GM21825 (cell line): ENCODE measurements at regions not wholly inside any gene's neighbourhood (a gene's known extent, or its start where the extent isn't known, plus 50 kb on each side); places are given as distances from the start of the nearest gene placed in this dataset.

ENCODE experiments used
- ATAC-seq: cut with Tn5 transposase; IDR thresholded peaks from one replicate; pipeline ENCODE4 v1.9.1; 2021; ENCODE audit warnings: mild to moderate bottlenecking, moderate library complexity; ENCODE audit not compliant: unreplicated experiment

DNA sequence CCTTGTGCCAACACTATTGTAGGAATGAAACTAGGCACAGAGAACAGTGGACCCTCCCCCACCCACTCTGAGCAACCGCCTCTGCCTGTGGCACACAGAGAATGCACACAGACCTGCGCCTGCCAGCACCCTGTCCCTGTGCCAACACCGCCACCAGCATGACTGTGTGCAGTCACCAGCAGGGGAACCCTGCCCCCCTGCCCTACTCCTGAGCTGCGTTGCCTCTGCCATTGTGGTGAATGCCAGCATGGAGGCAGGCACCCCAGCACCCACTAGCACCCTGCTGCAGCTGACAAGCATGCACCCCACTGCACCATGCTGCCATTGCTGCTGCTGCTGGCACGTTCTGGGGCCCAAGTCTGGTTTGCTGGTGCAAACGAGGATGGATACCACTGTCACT, 94.4 kb upstream of the PRLR start:
- no peak for ATAC-seq

DNA sequence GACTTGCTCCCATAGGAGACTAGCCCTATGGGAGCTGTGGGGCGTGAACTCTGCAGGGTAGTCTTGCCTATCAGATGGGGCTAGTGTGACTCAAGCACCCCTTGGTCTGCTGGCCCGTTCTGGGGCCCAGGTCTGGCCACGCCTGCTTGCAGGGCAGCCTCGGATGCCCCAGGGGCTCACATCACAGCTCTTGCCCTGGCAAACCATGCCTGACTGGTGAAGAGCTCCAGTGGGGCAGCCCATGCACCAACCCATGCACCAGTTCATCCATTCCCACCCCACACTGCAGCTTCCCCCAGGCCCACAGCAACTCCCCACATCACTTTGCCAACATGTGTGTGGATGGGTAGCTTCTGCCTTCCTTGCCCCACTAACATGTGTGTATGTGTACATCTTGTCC, 93.9 kb upstream of the PRLR start:
- no peak for ATAC-seq

DNA sequence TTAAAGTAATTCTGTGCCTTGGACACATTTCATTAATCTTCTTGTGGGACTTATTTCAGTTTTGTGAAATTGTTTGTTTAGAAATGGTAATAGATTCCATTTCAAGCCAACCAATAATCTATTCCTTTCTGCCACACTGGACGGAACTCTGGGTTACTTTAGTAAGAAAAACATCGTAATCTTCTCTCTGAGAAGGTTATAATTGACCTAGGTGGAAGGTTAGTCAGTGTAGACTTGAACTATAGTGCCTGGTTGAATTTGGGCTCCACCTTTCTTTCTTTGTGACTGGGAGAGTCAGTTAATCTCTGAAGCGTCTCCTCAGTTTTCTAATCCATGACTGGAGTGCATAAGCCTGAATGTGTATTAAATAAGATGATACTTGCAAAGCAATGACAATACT, 89.7 kb upstream of the PRLR start:
- ATAC-seq = peak; percentile 22

DNA sequence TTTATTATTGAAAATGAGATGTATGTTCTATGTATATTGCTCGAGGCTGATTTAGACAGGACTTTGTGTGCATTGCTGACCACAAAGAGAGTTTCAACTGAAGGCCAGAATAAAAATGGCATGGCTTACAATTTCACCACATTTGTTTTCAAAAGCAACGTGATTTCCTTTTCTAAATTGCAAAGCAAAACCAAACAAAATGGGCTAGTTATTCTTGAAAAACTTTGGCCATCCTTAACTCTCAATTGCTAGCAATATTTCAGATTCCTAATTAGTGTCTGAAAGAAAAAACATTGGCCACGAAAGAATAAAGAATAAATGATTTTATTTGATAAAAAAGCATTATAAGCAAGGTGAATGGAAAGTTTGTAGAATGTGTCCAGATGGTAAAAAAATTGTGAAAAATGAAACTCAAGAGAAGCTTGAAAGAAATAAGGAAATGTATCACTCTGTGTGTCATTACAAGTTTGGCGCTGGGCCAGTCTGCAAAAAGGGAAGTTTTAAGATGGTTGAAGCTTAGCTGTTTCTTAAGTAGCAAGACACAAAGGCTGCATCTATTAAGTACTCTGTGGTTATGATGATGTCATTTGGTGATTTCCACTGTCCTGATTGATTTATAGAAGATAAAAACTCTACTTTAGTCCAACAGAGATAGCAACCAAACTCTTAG, 89.2 kb upstream of the PRLR start:
- ATAC-seq = peak; percentile 95

DNA sequence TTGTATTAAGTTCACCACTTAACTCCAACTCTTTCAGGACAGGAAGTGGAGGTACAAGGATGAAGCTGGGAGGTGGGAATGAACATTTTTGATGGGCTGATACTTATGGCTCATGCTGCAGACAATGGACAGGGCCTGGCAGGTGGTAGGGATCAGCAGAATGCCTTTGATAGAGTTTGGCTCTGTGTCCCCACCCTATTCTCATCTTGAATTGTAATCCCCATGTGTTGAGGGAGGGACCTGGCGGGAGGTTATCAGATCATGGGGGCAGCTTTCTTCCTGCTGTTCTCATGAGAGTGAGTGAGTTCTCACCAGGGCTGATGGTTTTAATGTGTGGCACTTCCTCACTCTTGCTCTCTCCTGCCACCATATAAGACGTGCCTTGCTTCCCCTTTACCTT, 87.3 kb upstream of the PRLR start:
- ATAC-seq = no peak

DNA sequence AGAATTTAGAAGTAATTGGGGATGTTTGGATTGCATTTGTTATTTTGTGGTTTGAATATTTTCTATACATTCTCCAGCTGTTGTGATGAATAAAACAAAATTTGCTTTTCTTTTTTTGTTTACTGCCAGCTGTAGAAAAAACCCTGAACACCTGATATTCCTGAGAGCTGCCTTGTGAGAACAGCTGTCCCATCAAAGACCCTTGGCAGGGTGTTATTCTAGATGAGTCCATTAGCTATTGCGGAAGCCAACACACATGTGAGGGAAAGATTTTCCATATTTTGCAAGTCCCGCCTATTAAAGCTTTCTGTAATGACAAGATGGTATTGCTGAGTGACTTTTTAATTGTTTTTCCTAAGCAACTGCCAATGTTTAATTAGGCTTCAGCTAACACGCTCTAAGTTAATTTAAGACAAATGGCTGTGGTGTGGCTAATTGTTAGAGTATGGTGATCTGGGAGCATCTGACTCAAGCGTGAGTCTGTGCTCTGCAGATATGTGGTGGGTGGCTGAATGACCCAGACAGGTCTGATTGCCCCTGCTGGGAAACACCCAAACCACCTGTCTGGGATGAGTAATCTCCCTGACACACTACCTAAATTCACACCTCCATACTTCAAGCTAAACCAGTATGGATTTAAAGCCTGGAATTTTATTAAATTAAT, 86.5 kb upstream of the PRLR start:
- ATAC-seq = no peak

DNA sequence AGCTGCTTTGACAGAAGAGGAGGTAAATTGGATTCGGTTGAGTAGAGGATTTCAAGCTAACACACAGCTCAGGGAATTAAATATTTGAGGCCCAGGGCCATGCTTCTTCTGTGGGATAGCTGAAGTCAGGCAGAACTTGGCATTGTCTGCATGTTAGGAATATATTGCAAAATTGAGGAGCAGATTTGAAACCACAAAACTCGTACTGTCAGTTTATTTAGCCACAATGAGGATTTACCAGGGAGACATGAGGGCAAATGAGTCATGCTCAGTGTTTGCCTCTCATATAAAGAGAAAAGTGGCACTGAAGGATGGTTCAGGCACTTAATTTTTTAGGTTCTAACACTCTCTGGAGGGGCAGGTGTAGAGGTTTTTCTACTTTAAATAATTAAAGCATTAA, 83.0 kb upstream of the PRLR start:
- ATAC-seq = no peak

DNA sequence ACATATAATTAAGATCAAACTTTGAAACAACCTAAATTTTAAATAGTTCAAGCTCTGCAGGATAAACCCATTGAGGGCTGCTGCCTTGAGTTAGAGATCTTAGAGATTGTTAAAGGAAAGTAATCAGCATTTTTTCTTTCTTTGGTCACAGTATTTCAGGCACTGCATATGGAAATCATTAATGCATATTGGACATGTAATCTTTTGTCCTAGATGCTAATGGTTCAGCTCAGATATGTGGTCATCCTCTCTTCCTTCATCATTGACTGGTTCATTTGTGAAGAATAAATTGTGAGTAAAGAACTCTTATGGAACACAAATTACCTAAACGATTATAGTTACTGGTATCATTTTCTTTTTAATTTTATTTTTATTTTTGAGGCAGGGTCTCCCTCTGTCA, 82.0 kb upstream of the PRLR start:
- no peak for ATAC-seq

DNA sequence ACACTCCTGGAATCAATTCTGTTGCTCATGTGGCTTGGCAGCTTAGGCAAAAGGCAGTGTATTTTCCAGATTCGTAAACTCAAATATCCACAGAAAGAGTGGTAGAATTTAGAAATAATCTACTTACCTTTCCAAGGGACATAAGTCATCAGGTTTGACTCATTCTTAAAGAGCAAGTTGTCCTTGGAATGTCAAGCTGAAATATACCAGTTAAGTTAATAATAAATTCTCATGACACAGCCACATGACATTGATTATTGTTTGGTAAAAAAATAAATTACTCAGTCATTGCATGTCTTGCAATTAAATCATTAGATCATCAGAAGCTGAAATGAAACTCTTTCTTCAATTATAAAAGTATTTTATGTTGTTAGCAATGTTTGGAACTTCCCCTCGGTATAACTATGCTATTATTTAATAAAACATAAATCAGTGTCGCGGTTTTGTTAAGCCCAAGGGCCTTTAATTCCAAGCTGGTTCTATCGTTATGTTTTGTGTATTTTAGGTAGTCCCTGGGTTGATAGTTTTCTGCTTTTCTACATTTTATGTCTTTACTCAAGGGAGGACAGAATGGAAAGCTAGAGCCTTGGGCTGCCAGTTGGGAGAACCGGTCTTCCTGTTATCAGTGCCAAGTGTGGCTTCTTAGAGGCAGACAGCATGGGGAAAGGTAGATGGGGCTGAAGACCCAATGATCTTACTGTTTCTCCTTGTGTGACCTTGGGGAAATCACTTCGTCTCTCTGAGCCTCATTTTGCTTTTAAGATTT, 79.3 kb upstream of the PRLR start:
- no peak for ATAC-seq

DNA sequence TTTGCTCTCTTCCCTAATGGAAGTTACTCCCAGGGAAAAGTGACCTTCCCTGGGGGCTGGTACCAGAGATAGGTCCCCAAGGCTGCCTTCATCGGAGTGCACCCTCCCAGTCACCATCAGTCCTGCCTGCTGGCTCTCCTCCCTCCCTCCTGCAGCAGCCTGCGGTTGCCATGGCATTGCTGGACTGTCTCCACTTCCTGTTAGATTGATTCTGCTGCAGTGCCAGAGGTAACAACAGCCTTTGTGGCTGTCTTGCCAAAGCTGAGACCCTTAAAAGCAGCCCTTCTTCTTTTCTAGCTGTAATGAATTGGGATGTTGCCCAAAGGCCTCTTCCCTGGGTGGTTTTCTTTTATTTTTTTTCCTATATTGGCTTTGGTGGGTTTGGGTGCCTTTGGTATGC, 78.1 kb upstream of the PRLR start:
- peak; percentile 48 for ATAC-seq

DNA sequence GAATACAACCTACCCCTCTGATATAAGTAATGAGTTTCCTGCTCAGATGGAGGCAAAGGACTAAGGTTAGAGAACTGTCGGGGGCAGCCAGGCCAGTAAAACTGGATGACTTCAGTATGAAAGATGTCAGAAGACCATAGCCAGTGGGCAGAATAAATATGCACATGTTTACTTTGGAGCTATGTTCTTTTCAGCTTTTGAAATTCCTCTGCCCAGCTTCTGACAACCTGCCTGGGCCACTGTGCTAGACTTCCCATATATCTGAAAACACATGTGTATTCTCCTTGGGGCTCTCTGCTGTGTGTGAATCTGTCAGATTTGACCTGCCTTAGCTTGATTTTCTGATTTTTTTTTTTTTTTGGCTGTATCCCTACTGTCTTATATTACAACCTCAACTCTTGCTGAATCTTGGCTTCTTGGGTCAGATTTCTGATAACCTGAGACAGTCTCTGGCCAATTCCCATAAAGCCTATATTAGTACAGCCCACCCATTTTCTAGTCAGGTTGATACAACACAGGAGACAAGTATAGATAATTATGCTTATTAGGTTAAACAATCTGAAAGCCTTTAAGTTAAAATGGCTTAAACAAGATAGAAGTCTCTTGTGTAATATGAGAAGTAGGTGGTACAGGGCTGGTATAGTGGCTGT, 76.6 kb upstream of the PRLR start:
- ATAC-seq = no peak

DNA sequence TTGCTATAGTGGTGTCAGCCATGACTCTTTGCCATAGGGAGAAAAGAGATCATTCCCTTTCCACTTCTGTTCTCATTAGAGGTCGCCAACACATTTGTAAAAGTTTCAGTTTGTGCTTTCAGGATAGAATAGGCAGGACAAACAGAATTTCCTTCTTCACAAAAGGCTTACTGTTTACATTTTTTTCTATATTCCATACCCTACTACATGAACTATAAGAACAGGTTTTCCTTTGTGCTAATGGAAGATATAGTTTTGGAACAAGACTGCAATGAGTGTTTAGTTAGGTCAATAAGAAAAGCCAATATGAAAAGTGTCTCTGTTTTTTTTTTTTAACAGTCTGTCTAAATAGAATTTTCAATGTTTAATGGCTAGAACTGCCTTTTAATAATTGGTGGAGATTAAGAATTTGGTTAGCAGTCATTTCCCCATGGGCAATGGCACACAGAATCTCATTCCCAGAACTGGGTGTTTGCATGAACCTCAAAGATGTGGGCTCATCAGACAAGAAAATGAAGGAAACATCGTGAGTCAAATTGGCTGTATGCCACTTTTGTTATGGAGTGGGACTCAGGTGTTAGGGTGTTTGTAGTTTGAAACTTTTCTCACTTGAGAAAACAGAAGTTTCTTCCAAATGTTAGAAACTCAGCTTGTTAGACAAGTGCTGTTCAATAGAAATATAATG, 75.2 kb upstream of the PRLR start:
- no peak for ATAC-seq

DNA sequence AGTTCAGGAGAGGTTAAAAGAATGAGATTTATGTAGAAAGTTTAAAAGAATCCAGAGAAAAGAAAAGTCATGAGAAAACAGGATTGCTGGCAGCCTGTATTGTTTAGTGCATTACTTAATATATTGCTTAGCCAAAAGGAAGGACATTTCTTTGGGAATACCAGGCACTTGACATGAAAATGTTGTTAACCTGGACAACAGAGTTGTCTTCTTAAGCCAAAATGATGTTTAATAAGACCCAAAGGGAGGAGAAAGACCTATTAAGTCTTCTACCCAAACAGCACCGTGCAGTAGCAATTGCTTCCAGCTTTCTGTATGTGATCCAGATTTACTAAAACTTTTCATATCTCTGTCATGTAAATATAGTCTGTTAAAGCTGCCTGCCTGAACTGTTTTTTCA, 74.0 kb upstream of the PRLR start:
- ATAC-seq = no peak

DNA sequence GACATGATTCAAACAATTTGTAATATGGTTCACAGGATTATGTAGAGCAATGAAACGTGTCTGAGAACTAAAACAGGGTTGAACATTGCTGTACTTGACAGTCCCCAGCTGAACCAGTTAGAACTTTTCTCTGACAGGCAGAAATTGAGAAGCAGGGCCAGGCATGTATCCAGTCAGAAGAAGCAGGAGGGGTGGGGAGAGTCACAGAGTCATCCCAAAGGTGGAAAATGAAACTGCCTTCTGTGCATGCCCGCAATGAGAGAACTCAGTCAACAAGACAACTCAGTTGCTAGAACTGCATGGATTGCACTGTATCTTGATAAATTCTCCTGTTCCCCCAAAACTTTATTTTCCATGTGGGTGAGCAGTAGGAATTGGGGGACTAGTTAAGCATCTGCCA, 72.9 kb upstream of the PRLR start:
- peak; percentile 40 for ATAC-seq

DNA sequence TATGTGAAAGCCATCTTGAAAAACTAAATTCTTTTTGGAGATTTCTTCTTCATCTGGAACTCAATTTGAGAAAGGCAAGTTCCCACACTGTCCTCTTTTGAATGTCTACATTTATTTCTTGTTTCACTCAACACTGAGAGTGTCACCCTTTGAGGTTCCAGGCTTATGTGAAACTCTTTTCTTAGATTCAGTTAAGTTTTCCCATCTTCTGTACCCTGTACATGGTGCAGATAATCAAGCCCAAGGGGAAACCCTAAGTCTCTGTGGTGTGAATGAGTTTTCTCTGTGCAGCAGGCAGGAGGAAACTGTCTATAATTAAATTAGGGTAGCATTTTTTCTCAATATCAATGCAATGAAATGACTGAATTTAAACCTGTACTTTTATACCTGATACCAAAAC, 72.3 kb upstream of the PRLR start:
- peak; percentile 95 for ATAC-seq

DNA sequence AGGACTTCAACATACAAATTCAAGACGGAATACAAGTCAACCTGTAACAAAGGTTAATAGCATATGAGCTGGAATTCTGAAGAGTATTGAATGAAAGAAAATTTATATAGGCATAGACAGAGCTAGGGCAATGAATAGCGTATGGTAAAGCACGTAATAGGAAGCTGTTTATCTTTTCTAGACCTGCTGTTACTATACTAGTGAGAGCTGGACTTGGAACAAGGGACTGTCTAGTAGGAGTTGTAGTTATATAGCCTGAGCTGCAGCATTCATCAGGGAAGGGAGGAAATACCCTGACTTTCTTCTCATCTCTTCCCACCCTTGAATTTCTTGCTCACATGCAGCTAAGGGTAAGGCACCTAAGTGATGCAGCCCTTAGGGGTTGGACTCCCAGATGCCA, 67.5 kb upstream of the PRLR start:
- no peak for ATAC-seq

DNA sequence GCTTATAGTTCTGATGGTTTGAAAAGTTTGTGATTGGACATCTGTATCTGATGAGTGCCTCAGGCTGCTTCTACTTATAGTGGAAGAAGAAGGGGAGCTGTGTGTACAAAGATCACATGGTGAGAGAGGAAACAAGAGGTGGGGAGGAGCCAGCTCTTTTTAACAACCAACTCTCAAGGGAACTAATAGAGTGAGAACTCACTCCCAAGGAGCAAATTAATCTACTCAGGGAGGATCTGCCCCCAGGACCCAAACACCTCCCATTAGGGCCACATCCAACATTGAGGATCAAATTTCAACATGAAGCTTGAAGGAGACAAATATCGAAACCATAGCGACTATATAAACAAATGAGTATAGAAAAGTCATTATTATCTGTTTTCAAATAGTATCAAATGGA, 64.7 kb upstream of the PRLR start:
- no peak for ATAC-seq

DNA sequence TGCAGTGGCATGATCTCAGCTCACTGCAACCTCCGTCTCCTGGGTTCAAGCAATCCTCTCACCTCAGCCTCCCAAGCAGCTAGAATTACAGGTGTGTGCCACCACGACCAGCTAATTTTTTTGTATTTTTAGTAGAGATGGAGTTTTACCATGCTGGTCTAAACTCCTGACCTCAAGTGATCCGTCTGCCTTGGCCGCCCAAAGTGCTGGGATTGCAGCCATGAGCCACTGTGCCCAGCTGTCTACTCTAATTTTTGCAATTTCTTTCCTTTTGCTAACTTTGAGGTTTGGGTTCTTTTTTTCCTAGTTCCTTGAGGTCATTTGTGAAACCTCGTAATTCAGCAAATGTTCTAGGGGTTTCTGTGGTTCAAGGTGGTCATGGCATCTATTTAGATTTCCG, 63.7 kb upstream of the PRLR start:
- no peak for ATAC-seq

DNA sequence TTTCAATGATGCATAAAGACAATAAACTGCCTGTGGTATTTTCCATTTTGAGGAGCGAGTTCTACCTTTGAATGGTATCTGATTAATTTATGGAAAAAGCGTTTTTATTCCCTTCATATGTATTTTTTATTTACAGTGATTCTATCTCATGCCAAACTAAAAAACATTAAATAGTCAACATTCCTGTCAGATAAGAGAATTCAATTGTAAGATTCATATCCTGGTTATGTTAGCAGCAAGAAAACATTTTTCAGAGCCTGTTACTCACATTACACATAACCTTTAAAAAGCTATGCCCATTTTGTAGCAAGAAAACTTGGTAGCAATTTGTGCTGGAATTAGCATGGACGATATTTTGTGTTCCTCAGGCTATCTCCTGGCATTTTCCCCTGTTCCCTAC, 55.1 kb upstream of the PRLR start:
- no peak for ATAC-seq

DNA sequence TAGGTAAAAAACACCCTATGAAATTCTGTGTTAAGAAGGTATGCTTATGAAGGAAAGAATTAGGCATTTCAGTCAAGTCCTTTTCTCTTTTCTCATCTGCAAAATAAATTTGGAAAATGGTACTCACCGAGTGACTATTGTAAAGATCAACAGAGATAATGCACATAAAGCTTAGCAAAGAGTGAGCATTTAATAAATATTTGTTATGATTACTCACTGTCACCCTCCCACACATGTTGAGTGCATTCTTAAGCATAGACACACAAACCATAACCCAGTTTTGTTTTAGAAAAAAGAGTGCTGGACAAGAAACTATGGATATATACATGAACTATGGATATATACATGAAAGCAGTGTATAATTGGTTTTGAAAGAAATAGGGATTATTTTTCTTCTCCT, 54.7 kb upstream of the PRLR start:
- no peak for ATAC-seq

DNA sequence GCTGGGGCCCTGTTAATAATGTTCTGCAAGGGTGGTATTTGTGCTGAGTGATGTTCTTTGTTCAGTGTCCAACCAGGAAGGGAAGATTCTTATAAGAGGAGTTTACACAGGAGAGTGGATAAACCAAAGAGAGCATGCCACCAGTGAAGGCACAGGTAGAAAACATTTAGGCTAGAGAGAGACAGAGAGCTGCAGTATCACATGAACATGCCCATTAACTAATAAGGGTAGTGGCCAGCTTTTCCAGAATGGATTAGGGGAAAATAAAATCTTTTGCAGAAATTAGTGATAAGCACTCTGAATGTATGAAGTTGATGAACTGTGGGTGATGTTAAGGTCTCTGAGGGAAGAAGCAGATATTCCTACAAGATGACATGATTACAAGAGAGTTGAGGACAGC, 54.1 kb upstream of the PRLR start:
- no peak for ATAC-seq
